Left colon (tissue), 2 donors: ENCODE measurements at regions not wholly inside any gene's neighbourhood (a gene's known extent, or its start where the extent isn't known, plus 50 kb on each side); places are given as distances from the start of the nearest gene placed in this dataset.
"Not testable (repeated sequence)": the region's sequence is repeated elsewhere in the genome, so short reads cannot be mapped to it uniquely, and the experiment has no call there.

Source experiments
- ATAC-seq: fragments of 200-7000 bp; cut with Tn5 transposase; one replicate; pipeline ENCODE4 v1.9.1; 2020; ENCODE audit warnings: mild to moderate bottlenecking, moderate library complexity
- DNase-seq, 2 donors: peaks; one replicate each; pipeline ENCODE4 v3.0.0-alpha.2; 2020
- intact Hi-C, 2 donors: fragments of 100-400 bp; cut with DNase I in 1 of 2; cut with micrococcal nuclease in 1 of 2; formaldehyde crosslinking; loops; one replicate each; pipeline versions ENCODE4 v1.11.2 to v1.14.0; 2022; cut with DNase I, micrococcal nuclease
- donor health status: DM: no; HTN: no; CAD: no.
- donor health status: DM: yes; HTN: yes; CAD: no.

DNA sequence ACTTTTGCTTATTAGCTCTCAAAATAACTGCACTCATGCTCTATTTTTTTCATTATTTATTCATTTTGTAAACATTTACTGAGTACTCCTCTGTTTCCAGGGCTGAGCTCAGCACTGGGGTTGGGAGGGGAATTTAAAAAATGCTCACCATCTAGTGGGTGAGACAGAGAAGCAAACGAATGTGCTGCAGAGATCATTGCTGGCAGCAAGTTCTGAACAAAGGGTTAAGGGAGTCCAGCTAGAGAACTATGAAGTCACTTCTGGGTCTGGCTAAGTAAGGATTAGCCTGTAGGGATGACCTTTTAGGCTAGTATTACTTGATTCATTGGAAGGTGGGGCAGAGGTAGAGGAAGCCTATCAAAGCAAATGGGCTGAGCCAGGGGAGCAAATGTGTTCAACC is 99.1 kb upstream of the ZNF644 start:
- peak; percentile 36 for ATAC-seq
- DNase-seq, result no peak
- intact Hi-C loops, result no loop called here

GRCh38 chr1:91120421-91120820 is 98.6 kb upstream of the ZNF644 start:
- DNase-seq (no peak), ATAC-seq (no peak)
- intact Hi-C loops, result no loop called here

DNA sequence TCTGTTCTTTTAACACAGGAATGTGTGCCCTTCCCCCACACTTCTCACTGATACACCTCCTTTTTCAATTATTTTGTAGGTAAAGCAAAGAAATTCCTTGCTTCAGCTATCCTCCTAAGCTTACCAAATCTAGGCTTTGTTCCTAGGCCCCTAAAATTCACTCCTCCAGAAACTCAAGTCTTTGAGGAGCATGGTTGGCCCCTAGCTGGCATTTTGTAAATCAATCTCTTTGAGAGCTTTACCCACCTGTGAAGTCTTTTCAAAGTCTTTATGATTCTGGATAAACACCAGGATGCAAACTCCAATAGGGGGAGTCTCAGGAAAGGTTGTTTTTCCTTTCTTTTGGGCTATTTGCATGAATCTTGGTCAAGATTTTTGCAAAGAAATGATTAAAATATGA is 82.9 kb upstream of the ZNF644 start:
- intact Hi-C loops, result no loop called here
- ATAC-seq, result no peak
- DNase-seq, result no peak

DNA sequence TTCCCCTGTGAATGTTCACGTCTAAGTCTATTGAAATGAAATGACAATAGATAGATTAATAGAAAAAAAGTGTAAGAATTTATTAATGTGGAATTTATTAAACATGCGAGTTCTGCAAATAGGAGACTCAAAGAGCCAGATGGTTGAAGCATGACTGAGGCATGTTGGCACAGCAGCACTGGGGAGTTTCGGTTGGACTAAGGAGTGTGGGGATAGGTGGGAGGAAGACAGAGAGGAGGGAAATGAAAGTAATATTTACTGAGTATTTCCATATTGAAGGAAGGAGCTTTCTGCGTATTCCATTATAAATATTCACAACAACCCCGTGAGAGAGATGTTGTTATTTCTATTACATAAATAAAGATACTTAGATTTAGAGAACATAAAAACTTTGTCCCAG is 79.5 kb upstream of the ZNF644 start:
- intact Hi-C loops, result no loop called here
- ATAC-seq (no peak), DNase-seq (no peak)

DNA sequence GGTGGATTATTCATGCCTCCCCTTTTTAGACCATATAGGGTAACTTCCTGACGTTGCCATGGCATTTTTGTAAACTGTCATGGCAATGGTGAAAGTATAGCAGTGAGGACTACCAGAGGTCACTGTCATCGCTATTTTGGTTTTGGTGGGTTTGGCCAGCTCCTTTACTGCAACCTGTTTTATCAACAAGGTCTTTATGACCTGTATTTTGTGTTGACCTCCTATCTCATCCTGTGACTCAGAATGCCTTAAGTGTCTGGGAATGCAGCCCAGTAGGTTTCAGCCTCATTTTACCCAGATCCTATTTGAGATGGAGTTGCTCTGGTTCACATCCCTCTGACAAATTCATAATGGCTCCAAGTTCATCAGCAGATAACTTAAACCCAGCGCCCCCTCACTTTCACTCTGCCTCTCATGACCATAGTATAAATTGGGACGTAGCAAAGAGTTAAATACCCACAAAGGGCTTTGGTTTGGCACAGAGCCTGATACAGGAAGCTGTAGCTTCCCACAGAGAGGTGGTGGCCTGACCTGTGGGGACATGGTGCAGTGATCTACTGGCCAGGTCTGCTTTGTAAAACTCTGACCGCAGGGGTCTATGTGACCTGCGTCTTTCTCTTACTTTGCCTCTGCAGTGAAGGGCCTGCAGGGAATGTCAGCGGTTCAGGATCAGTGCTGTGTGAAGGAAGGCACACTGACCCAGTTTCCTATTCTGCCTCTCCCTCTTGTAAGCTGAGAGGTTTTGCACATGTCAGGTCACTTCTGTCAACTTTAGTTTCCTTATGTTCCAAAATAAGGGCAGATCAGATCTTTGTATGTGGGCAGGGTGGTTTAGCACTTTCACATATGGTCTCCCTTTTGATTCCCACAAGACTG is 78.1 kb upstream of the ZNF644 start:
- DNase-seq (no peak), ATAC-seq (no peak)
- intact Hi-C loops, result no loop called here

GRCh38 chr1:91098299-91098906 is 76.6 kb upstream of the ZNF644 start:
- ATAC-seq (no peak), DNase-seq (no peak)
- intact Hi-C loops, result no loop called here

DNA sequence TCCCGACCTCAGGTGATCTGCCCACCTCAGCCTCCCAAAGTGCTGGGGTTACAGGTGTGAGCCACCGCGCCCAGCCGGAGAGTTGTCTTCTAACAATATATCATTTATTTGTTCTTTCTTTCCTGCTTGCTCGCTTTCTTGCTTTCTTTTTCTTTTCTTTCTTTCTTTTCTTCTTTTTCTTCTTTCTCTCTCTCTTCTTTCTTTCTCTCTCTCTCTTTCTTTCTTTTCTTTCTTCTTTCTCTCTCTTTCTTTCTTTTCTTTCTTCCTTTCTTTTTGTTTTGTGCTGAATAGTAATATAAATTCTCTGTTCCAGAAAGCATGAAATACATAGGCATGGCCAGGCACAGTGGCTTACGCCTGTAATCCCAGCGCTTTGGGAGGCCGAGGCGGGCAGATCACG is 73.5 kb upstream of the ZNF644 start:
- intact Hi-C loops, ATAC-seq: not testable (repeated sequence)

DNA sequence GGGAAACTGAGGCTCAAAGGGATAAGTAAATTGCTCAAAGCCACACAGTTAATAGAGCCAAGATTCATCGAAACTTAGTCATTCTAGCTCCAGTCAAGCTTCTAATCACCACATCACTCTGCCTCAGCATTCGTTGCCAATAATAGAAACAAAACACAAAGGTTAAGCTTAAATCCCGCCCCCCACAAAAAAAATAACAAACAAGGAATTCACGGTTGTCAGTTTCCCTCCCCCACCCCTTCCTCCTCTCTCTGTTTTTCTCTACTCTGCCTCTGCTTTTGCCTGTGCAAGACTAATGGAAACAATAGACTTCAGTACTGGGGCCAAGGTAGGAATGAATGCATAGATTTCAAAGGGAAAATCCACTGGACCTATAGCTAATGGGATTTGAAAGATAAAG is 70.7 kb upstream of the ZNF644 start:
- intact Hi-C loops, result no loop called here
- no peak for DNase-seq
- ATAC-seq, result no peak

More for the DNA sequence above, 73.5 kb upstream of the ZNF644 start:
- DNase-seq, result not testable (repeated sequence)

DNA sequence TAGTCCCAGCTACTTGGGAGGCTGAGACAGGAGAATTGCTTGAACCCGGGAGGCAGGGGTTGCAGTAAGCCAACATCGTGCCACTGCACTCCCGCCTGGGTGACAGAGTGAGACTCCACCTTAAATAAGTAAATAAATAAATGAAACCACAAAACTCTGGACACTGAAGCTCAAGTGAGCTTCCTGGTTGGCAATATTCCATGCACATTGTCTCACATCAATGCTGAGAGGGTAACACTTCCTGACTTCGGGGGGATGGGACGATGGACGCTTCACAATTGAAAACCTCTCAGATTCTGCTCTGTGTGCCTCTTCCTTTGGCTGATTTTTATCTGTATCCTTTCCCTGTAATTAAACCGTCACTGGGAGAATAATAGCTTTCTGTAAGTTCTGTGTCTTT is 70.0 kb upstream of the ZNF644 start:
- peak; percentile 74 for ATAC-seq
- no peak for DNase-seq
- intact Hi-C loops, result no loop called here

DNA sequence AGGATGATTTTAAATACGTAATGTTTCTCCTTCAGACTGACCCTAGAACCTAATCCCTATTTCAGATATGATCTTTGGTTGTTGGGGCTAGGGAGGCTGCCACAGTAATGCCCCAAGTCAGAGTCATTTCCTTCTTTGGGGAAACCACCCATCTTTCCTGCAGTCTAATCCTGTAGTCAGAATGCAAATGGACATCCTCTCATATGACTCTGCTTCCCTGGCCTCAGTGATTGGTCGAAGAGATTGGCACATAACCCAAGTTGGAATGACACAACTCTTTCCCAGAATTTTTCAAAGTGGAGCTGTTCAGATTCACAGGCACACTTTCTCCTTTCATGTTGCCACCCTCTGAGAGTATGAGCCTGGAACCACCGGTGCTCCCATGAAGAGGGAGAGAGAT is 58.8 kb upstream of the ZNF644 start:
- ATAC-seq (no peak), DNase-seq (no peak)
- intact Hi-C loops, result no loop called here

DNA sequence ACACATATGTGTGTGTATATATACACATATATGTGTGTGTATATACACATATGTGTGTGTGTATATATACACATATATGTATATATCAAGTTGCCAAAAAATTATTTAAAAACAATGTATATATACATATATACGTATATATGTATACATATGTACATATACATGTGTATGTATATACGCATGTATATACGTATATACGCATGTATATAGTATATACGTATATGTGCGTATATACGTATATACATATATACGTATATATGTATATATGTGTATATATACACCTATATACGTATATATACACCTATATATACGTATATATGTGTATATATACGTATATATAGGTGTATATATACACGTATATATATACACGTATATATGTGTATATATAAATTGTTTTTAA is 57.0 kb upstream of the ZNF644 start:
- DNase-seq (no peak), ATAC-seq (no peak)
- intact Hi-C loops, result no loop called here

DNA sequence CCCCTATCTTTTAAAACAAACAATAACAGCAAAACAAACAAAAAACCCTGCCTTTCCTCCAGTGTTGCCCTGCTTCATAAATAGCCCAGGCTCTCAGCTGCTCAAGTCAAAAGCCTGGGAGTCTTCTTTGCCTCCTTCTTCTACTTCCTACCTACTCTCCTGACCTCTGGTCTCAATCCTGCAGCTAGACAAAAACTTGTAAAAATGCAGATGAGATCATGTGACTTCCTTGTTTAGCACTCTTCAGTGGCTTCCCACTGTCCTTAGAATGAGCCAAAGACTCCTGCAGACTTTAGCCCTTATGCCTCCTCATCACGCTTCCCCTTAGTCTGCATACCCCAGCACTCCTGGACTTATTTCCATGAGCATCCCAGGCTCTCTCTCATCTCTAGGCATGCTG is 55.0 kb upstream of the ZNF644 start:
- intact Hi-C loops, result no loop called here
- ATAC-seq (peak; percentile 87), DNase-seq (no peak)

GRCh38 chr1:91075233-91076135 is 53.6 kb upstream of the ZNF644 start:
- intact Hi-C loops, result no loop called here
- ATAC-seq, result no peak
- no peak for DNase-seq

DNA sequence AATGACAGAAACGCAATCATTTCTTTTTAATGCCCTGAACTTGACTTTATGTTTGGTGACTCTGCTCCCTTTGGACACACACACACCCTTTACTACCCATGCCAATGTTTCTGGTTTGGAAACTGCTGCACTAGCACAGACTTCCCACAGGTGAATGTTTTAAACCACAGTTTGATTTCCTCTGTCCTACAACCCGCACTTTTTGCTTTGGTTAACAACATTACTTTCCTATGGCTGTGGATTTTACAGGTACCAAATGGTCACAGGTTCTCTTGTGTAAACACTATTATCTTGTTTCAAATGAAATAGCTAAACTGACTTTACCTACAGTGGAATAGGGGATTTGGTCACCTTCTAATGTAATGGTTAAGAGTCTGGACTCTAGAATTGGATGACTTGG is 51.5 kb upstream of the ZNF644 start:
- intact Hi-C loops, result no loop called here
- DNase-seq (no peak), ATAC-seq (peak; percentile 76)

- no peak for DNase-seq
- intact Hi-C loops, result no loop called here
- no peak for ATAC-seq
Measured at GRCh38 chr1:91071838-91072237, 50.0 kb upstream of the ZNF644 start.
